ENCODE measurements at regions not wholly inside any gene's neighbourhood (a gene's known extent, or its start where the extent isn't known, plus 50 kb on each side); places are given as distances from the start of the nearest gene placed in this dataset.
"Not testable (repeated sequence)": the region's sequence is repeated elsewhere in the genome, so short reads cannot be mapped to it uniquely, and the experiment has no call there.

GRCh38 chr9:40108465-40108864 is 753.0 kb downstream of the SPATA31A1 start:
- H3K9ac ChIP-seq (ENCODE audit: insufficient read depth, low read length, poor library complexity, severe bottlenecking); DNase-seq; H3K4me3 Mint-ChIP-seq; H3K79me2 ChIP-seq (ENCODE audit: insufficient read depth, low read length); H3K27ac Mint-ChIP-seq; H4K20me1 ChIP-seq (ENCODE audit: insufficient read depth, low read length); H3K27me3 ChIP-seq (ENCODE audit: control insufficient read depth in 2 of 2, insufficient read depth in 2 of 2, low read length in 2 of 2); H3K4me1 Mint-ChIP-seq; H3K9me3 Mint-ChIP-seq; H3K27me3 Mint-ChIP-seq (ENCODE audit: low read depth in 3 of 3); H3K4me3 ChIP-seq (replicated peaks in 1 of 3; ENCODE audit: low read depth in 2 of 3, low read length in 3 of 3); H2AFZ ChIP-seq (ENCODE audit: insufficient read depth, low read depth, low read length, poor library complexity, severe bottlenecking); H3K4me2 ChIP-seq (replicated peaks; ENCODE audit: extremely low read depth, low read length, poor library complexity, severe bottlenecking); H3K36me3 ChIP-seq (replicated peaks in 1 of 2; ENCODE audit: control insufficient read depth in 1 of 2, insufficient read depth in 2 of 2, low read length in 2 of 2); H3K27ac ChIP-seq (ENCODE audit: low read depth in 1 of 2, low read length in 2 of 2); intact Hi-C loops (cut with micrococcal nuclease); H3K4me1 ChIP-seq (ENCODE audit: control insufficient read depth in 1 of 2, insufficient read depth in 2 of 2, low read length in 2 of 2); H3K9me3 ChIP-seq (replicated peaks in 1 of 2; ENCODE audit: control insufficient read depth in 1 of 2, insufficient read depth in 1 of 2, low read length in 2 of 2); H3K36me3 Mint-ChIP-seq: not testable (repeated sequence)
- WGBS (ENCODE audit: insufficient coverage): no CpG with 5 or more reads among the region's 30 CpGs

- H4K20me1 ChIP-seq (ENCODE audit: insufficient read depth, low read length); intact Hi-C loops (cut with micrococcal nuclease); H3K4me1 ChIP-seq (ENCODE audit: control insufficient read depth in 1 of 2, insufficient read depth in 2 of 2, low read length in 2 of 2); H3K36me3 Mint-ChIP-seq; DNase-seq; H3K4me1 Mint-ChIP-seq; H3K4me3 ChIP-seq (replicated peaks in 1 of 3; ENCODE audit: low read depth in 2 of 3, low read length in 3 of 3); H3K27ac Mint-ChIP-seq; H3K9ac ChIP-seq (ENCODE audit: insufficient read depth, low read length, poor library complexity, severe bottlenecking); H3K27me3 Mint-ChIP-seq (ENCODE audit: low read depth in 3 of 3); H3K9me3 Mint-ChIP-seq; H3K4me3 Mint-ChIP-seq; H3K4me2 ChIP-seq (replicated peaks; ENCODE audit: extremely low read depth, low read length, poor library complexity, severe bottlenecking); H3K79me2 ChIP-seq (ENCODE audit: insufficient read depth, low read length); H3K36me3 ChIP-seq (replicated peaks in 1 of 2; ENCODE audit: control insufficient read depth in 1 of 2, insufficient read depth in 2 of 2, low read length in 2 of 2); H3K9me3 ChIP-seq (replicated peaks in 1 of 2; ENCODE audit: control insufficient read depth in 1 of 2, insufficient read depth in 1 of 2, low read length in 2 of 2); H3K27ac ChIP-seq (ENCODE audit: low read depth in 1 of 2, low read length in 2 of 2); H2AFZ ChIP-seq (ENCODE audit: insufficient read depth, low read depth, low read length, poor library complexity, severe bottlenecking); H3K27me3 ChIP-seq (ENCODE audit: control insufficient read depth in 2 of 2, insufficient read depth in 2 of 2, low read length in 2 of 2): not testable (repeated sequence)
- WGBS (ENCODE audit: insufficient coverage): no CpG with 5 or more reads among the region's 18 CpGs
Measured at GRCh38 chr9:40110751-40111150, 755.3 kb downstream of the SPATA31A1 start.

GRCh38 chr9:40111571-40111970 is 756.1 kb downstream of the SPATA31A1 start:
- WGBS (ENCODE audit: insufficient coverage): no CpG with 5 or more reads among the region's 27 CpGs
- H3K4me3 ChIP-seq (replicated peaks in 1 of 3; ENCODE audit: low read depth in 2 of 3, low read length in 3 of 3); H3K27ac ChIP-seq (ENCODE audit: low read depth in 1 of 2, low read length in 2 of 2); H3K4me3 Mint-ChIP-seq; H3K4me1 ChIP-seq (ENCODE audit: control insufficient read depth in 1 of 2, insufficient read depth in 2 of 2, low read length in 2 of 2); H3K79me2 ChIP-seq (ENCODE audit: insufficient read depth, low read length); DNase-seq; H3K9ac ChIP-seq (ENCODE audit: insufficient read depth, low read length, poor library complexity, severe bottlenecking); H3K4me1 Mint-ChIP-seq; H4K20me1 ChIP-seq (ENCODE audit: insufficient read depth, low read length); H3K36me3 ChIP-seq (replicated peaks in 1 of 2; ENCODE audit: control insufficient read depth in 1 of 2, insufficient read depth in 2 of 2, low read length in 2 of 2); H3K36me3 Mint-ChIP-seq; H3K4me2 ChIP-seq (replicated peaks; ENCODE audit: extremely low read depth, low read length, poor library complexity, severe bottlenecking); H2AFZ ChIP-seq (ENCODE audit: insufficient read depth, low read depth, low read length, poor library complexity, severe bottlenecking); H3K9me3 ChIP-seq (replicated peaks in 1 of 2; ENCODE audit: control insufficient read depth in 1 of 2, insufficient read depth in 1 of 2, low read length in 2 of 2); H3K27ac Mint-ChIP-seq; H3K27me3 Mint-ChIP-seq (ENCODE audit: low read depth in 3 of 3); intact Hi-C loops (cut with micrococcal nuclease); H3K27me3 ChIP-seq (ENCODE audit: control insufficient read depth in 2 of 2, insufficient read depth in 2 of 2, low read length in 2 of 2); H3K9me3 Mint-ChIP-seq: not testable (repeated sequence)

GRCh38 chr9:40130598-40130997 is 775.1 kb downstream of the SPATA31A1 start:
- not testable (repeated sequence) for H3K9me3 Mint-ChIP-seq

More at GRCh38 chr9:40130598-40130997, 775.1 kb downstream of the SPATA31A1 start:
- H3K27ac Mint-ChIP-seq; H3K9me3 ChIP-seq (replicated peaks in 1 of 2; ENCODE audit: control insufficient read depth in 1 of 2, insufficient read depth in 1 of 2, low read length in 2 of 2); DNase-seq; H3K36me3 ChIP-seq (replicated peaks in 1 of 2; ENCODE audit: control insufficient read depth in 1 of 2, insufficient read depth in 2 of 2, low read length in 2 of 2); H4K20me1 ChIP-seq (ENCODE audit: insufficient read depth, low read length); H3K27me3 ChIP-seq (ENCODE audit: control insufficient read depth in 2 of 2, insufficient read depth in 2 of 2, low read length in 2 of 2); H3K4me2 ChIP-seq (replicated peaks; ENCODE audit: extremely low read depth, low read length, poor library complexity, severe bottlenecking); H3K4me3 Mint-ChIP-seq; H3K4me1 Mint-ChIP-seq; intact Hi-C loops (cut with micrococcal nuclease); H3K79me2 ChIP-seq (ENCODE audit: insufficient read depth, low read length); H3K4me3 ChIP-seq (replicated peaks in 1 of 3; ENCODE audit: low read depth in 2 of 3, low read length in 3 of 3); H3K36me3 Mint-ChIP-seq; H3K4me1 ChIP-seq (ENCODE audit: control insufficient read depth in 1 of 2, insufficient read depth in 2 of 2, low read length in 2 of 2); H3K9ac ChIP-seq (ENCODE audit: insufficient read depth, low read length, poor library complexity, severe bottlenecking); H3K27ac ChIP-seq (ENCODE audit: low read depth in 1 of 2, low read length in 2 of 2); H3K27me3 Mint-ChIP-seq (ENCODE audit: low read depth in 3 of 3); H2AFZ ChIP-seq (ENCODE audit: insufficient read depth, low read depth, low read length, poor library complexity, severe bottlenecking): not testable (repeated sequence)
- WGBS (ENCODE audit: insufficient coverage): no CpG with 5 or more reads among the region's 1 CpG
